ENCODE measurements at regions not wholly inside any gene's neighbourhood (a gene's known extent, or its start where the extent isn't known, plus 50 kb on each side); places are given as distances from the start of the nearest gene placed in this dataset.

DNA sequence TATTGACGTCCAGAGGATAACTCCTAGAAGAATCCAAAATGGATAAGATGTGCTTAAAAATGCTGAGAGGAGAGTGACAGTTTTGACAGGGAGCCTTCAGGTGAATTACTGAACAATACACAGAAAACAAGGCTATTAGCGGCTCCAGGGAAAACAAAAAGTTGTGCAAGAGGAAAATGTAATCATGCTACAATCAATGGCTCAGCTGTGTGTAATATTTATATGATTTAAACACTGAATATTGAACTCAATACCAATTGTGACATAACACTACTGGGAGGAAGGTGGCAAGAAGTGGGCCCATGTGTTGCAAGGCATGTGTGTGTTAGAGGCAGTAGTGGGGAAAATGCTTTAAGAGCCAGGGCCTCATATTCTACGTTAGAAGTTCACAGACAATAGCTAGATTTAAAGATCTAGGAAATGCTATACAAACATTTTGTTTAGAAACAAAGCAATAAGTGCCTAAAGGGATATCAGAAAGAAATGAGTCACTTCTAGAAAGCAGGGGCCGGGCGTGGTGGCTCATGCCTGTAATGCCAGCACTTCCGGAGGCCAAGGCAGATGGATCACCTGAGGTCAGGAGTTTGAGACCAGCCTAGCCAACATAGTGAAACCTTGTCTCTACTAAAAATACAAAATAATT is 253.2 kb upstream of the IRX5 start:
- ATAC-seq (no peak), DNase-seq (ENCODE audit: low spot score in 2 of 2) (no peak)
- Mint-ChIP-seq H3K36me3 (no peaks in the 10 kb centered on the region), H3K27ac (no peak overlapping the region), H3K9me3 (peaks cover 0 to 4% of the 10 kb centered on the region in 2 donors)

DNA sequence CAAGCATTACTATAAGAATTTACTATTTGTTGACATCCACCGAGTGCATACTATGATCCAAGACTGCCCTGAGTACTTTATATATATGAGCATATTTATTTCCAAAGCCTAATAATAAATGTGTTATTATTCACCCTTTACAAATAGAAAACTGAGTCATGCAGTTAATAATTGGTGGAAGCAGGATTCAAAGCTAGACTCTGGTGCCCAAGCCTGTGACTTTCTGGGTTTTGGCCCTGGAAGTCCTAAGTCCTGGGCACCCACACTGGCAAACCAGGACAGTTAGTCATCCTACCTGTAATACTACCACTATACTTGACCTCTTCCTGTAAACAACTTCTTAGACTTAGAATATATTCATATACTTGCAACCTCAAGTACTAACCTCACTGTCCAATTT is 257.4 kb upstream of the IRX5 start:
- DNase-seq (ENCODE audit: low spot score in 2 of 2) = no peak

DNA sequence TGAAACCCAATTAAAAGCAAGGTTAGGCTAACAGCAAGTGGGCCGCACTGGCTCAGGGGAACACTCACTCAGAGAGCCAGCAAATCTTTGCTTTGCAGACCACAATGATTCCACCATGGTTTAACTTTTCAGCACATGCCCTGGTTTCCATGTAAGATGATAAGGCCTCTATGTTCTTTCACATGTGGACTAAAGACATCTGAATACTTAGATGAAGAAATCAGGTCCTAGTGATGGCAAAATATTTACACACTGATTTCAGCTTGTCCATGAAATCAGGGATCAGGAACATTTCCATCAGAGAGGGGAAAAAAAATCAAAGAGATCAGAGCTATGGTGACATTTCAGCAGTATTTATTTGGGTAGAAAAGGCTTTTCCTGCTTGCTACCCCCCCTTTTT is 258.2 kb upstream of the IRX5 start:
- no peak for DNase-seq (ENCODE audit: low spot score in 2 of 2)
- no peak for ATAC-seq
- peaks cover 0 to 9% of the 10 kb centered on the region in 2 donors for H3K9me3 Mint-ChIP-seq
- no peak overlapping the region for H3K27ac Mint-ChIP-seq
- H3K36me3 Mint-ChIP-seq = no peaks in the 10 kb centered on the region

More for the DNA sequence above, 257.4 kb upstream of the IRX5 start:
- no peak overlapping the region for H3K27ac Mint-ChIP-seq
- H3K9me3 Mint-ChIP-seq = peaks cover 0 to 9% of the 10 kb centered on the region in 2 donors
- H3K36me3 Mint-ChIP-seq = no peaks in the 10 kb centered on the region
- no peak for ATAC-seq

DNA sequence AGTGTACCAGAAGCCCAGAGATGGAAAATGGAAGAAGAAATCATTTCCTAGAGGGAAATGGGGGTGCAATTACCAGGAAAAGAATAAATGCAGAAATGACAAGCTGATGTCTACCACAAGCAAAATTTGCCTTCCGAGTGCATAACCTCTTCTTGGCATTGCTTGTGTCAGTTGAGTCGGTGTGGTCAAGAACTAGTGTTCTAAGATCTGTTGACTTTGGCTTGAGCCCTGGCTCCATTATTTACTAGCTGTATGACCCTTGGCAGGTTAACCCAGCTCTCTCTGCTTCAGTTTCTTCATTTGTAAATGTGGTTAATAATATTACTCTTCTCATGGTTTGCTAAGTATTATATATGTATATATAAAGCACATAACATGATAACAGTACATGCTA is 273.0 kb upstream of the IRX5 start:
- no peak for DNase-seq (ENCODE audit: low spot score in 2 of 2)
- Mint-ChIP-seq H3K9me3 (peaks cover 1 to 11% of the 10 kb centered on the region in 2 donors), H3K27ac (no peak overlapping the region), H3K36me3 (peaks cover 0 to 24% of the 10 kb centered on the region in 2 donors)
- ATAC-seq = no peak

DNA sequence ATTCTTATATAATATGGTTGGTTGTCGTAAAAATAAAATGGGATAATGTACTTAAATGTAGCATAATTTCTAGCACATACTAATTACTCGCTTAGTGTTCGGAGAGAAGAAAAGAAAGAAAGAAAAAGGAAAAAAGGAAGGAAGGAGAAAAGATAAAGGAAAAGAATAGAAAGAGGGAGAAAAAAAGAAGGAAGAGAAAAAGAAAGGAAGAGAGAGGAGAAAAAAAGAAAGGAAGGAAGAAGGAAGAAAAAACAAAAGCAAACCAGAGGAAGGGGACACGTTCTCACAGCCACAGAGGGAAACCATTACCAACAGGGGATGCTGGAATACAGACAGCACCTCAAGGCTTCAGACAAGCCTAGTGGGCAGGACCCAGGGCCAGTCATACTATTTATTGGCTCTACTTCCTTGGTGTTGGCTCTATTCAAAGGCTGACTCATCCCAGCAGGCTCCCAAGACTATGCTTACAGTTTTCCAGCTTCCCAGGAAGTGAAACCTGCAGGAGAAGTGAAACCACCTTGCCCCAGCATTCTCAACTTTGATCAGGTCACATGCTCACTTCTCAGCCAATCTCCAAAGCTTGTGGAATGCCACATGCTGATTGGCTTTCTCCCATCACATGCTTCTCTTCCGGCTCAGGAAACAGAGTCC is 273.5 kb upstream of the IRX5 start:
- H3K9me3 Mint-ChIP-seq = peaks cover 0 to 8% of the 10 kb centered on the region in 2 donors
- no peak for DNase-seq (ENCODE audit: low spot score in 2 of 2)
- ATAC-seq = no peak
- peaks cover 0 to 19% of the 10 kb centered on the region in 2 donors for H3K36me3 Mint-ChIP-seq
- no peak overlapping the region for H3K27ac Mint-ChIP-seq

DNA sequence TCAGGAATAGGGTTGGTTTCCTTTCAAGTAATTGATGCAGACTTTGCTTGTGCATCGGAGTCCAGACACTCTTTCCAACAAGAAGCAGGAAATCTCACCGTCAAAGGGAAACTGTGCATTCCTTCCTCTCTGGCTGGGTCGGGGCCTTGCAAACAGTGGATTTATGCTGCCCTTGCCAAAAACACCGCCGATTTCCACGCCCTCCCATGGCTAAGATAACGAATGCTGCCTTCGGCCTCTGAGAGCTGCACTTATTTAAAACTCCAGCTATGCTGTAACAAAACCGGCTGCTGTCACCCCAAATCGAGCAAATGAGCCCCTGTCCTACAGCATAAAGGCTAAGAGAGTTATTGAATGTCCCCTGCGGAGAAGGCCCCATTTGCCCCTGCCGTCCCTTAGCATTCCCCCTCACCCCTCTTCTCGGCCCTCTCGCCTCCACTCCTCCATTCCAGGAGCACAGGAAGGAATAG is 275.5 kb upstream of the IRX5 start:
- no peak for ATAC-seq
- Mint-ChIP-seq H3K36me3 (peaks cover 0 to 14% of the 10 kb centered on the region in 2 donors), H3K9me3 (peaks cover 0 to 12% of the 10 kb centered on the region in 2 donors), H3K27ac (no peak overlapping the region)
- no peak for DNase-seq (ENCODE audit: low spot score in 2 of 2)

DNA sequence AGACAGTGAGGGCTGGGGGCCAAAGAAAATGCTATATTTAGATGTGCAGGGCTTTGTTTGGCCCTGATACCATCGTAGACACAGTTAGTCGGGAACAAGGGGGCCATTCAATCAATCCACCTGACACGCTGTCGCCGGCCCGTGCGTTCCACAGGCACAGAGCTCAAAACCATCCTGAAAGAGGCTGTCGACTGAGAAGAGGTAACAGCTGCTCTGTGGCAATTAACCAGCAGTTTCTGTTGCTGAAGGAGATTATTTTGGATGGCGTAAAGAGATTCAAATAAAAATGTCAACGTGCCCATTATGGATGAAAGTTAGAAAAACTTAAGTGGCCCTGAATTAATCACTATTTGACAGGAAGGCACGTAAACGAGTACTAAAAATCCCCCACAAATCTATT is 276.2 kb upstream of the IRX5 start:
- peaks cover 0 to 12% of the 10 kb centered on the region in 2 donors for H3K9me3 Mint-ChIP-seq
- peaks cover 0 to 14% of the 10 kb centered on the region in 2 donors for H3K36me3 Mint-ChIP-seq
- DNase-seq (ENCODE audit: low spot score in 2 of 2) (no peak), ATAC-seq (no peak)
- no peak overlapping the region for H3K27ac Mint-ChIP-seq

DNA sequence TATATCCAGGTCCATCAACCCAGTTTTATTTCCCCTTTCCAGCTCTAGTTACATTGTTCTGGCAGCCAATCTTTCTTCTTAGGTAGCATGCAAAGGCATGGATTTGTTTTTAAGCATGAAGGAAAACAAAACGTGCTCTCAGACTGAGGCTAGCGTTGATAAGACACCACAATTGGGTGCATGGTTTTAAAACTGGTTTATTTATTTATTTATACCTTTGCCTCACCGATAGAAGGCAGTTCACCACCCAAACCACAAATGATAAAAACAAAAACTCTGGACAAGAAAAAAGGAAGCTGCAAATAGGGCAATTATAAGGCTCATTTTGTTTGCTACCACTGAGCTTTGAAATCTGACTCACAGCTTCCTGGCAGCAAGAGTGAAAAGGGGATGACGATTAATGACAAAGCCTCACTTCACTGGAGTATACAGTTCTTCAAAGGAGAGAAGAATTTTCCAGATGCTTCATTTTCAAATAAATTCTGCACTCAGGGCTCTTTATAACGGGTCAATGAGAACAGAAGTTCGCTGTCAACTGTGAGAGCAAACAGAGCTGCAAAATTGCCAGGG is 278.4 kb upstream of the IRX5 start:
- ATAC-seq (no peak), DNase-seq (ENCODE audit: low spot score in 2 of 2) (no peak)
- peaks cover 0 to 14% of the 10 kb centered on the region in 2 donors for H3K36me3 Mint-ChIP-seq
- peaks cover 0 to 12% of the 10 kb centered on the region in 2 donors for H3K9me3 Mint-ChIP-seq
- no peak overlapping the region for H3K27ac Mint-ChIP-seq

DNA sequence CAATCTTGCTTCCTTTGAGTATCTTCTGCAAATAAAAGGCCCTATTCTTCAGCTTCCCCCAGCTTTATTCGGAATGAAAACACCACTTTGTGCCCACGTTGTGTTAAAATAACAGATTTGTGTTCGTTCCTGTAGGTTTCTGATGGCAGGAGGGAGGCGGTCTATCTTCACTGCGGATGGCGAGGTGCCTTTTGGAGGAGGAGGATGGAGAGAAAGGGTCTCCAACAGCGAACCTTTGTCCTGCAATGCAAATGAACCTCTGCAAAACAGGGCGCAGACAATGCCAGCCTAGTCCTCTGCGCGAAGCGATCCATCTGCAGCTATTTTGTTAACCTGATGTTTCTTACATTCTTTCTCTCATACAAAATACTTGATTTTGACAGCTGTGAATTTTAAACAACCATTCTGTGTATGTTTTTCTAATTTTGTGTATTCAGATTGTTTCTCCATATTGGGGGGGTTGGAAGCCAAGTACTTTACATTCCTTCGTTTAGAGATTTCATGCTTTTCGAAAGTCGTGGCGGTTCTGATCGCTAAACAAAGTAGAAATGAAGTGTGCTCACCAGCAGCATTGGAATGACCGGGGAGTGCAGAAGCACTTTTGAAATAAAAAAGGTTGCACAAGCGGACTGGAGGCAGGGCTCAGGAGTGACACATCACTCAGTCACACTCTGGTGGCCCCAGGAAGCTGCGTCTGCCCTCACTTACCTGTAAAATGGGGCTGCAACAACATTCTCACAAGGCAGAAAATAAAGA is 279.0 kb upstream of the IRX5 start:
- ATAC-seq (no peak), DNase-seq (ENCODE audit: low spot score in 2 of 2) (no peak)
- Mint-ChIP-seq H3K27ac (no peak overlapping the region), H3K9me3 (peaks cover 0 to 8% of the 10 kb centered on the region in 2 donors), H3K36me3 (peaks cover 0 to 7% of the 10 kb centered on the region in 2 donors)

DNA sequence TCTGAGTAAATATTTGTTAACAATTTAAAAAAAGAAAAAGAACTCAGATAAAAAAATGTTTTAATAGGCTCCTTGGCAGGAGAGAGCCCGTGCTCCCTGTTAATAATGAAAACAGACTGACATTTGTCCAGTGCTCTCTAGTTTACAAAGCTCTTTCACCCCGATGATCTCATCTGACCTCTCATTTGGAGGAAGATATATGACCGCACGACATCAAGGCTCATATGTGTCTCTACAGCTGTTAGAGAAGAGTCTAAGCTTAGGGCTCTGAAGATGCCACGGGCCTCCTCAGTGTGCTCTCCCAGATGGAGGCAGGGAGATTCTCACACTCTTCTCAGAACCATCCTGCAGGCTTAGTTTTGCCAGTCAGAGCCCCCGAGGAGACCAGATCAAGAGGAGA is 280.8 kb upstream of the IRX5 start:
- Mint-ChIP-seq H3K9me3 (peaks cover 0 to 8% of the 10 kb centered on the region in 2 donors), H3K36me3 (peaks cover 0 to 7% of the 10 kb centered on the region in 2 donors), H3K27ac (no peak overlapping the region)
- DNase-seq (ENCODE audit: low spot score in 2 of 2) (no peak), ATAC-seq (no peak)

DNA sequence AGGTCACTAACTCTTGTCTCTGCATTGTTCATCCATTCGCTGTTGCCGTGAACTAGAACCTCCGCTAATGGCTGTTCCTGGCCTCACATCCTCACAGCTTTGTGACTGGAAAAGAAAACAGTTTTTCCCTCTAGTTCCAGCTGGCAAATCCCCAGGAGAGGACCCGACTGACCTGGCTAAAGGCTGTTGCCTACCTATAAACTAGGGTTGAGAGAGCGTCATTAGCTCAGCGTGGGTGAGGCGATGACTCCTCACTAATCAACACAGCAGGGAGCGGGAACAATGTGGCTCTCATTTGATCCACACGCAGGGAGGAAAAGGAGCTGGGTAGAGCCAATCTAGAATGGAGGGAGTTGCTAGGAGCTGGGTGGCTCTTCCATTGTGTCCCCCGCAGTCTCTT is 282.1 kb upstream of the IRX5 start:
- DNase-seq (ENCODE audit: low spot score in 2 of 2) (no peak), ATAC-seq (no peak)
- Mint-ChIP-seq H3K27ac (no peak overlapping the region), H3K9me3 (peaks cover 0 to 7% of the 10 kb centered on the region in 2 donors), H3K36me3 (peaks cover 0 to under 1% of the 10 kb centered on the region in 2 donors)

DNA sequence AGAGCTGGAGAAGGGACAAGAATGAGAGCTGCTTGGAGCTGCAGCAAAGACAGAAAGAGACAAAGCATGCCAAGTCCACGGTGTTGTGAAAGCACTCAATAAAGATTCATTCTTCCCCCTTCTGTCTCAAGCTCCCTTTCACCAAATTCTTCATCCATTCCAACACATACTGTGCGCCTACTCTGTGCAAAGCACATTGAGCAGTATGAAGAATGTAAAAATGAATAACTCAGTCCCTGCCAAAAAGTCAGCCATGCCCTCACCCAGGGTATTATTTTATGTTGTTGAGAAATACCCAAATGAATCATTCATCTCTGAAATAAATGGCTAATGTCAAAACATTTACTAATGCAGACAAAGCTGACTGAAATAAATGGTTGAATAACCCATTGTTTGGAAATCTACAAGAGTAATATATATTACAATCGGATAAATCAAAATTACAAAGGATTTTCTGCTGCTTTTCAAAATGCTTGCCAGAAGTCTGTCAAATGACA is 282.9 kb upstream of the IRX5 start:
- H3K27ac Mint-ChIP-seq = no peak overlapping the region
- ATAC-seq = no peak
- peaks cover 0 to 7% of the 10 kb centered on the region in 2 donors for H3K9me3 Mint-ChIP-seq
- H3K36me3 Mint-ChIP-seq = no peaks in the 10 kb centered on the region
- DNase-seq (ENCODE audit: low spot score in 2 of 2) = no peak

DNA sequence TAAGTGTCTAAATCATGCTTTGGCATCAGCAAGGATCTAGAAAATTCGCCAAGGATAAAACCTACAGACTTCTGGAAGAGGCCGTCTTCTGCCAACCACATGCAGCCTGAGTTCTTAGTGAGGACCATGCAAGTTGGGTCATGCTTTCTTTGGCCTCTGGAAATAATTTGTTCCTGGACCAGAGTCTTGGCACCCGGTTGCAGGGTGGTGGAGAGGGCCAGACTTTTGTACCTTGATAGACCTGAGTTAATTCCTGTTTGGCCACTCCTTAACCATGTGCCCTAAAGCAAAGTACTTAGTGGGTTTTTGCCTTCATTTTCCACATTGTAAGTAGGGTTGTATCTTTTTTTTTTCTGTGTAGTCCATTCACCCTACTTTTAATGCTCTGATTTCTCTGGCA is 283.4 kb upstream of the IRX5 start:
- no peak for DNase-seq (ENCODE audit: low spot score in 2 of 2)
- H3K27ac Mint-ChIP-seq = no peak overlapping the region
- peaks cover 0 to 8% of the 10 kb centered on the region in 2 donors for H3K9me3 Mint-ChIP-seq
- H3K36me3 Mint-ChIP-seq = no peaks in the 10 kb centered on the region
- ATAC-seq = no peak

DNA sequence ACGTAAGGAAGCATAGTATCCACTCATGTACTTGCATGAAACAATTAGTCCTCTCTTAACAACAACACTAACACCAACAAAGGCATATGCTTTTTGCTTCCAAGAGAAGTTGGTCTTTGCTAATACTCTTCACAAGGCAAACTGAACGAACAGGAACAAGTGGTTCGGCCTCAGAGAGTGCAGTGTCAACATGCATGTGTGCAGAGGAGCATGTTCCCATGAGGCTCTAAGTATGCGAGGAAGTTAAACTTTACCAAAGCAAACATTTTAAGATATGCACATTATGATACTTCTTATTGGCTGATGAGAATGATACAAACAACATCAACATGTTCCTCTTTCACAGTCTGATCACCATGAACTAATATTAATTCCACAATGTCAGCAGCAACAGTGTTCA is 285.3 kb upstream of the IRX5 start:
- no peaks in the 10 kb centered on the region for H3K36me3 Mint-ChIP-seq
- no peak for ATAC-seq
- no peak for DNase-seq (ENCODE audit: low spot score in 2 of 2)
- no peak overlapping the region for H3K27ac Mint-ChIP-seq
- H3K9me3 Mint-ChIP-seq = peaks cover 0 to 3% of the 10 kb centered on the region in 2 donors

DNA sequence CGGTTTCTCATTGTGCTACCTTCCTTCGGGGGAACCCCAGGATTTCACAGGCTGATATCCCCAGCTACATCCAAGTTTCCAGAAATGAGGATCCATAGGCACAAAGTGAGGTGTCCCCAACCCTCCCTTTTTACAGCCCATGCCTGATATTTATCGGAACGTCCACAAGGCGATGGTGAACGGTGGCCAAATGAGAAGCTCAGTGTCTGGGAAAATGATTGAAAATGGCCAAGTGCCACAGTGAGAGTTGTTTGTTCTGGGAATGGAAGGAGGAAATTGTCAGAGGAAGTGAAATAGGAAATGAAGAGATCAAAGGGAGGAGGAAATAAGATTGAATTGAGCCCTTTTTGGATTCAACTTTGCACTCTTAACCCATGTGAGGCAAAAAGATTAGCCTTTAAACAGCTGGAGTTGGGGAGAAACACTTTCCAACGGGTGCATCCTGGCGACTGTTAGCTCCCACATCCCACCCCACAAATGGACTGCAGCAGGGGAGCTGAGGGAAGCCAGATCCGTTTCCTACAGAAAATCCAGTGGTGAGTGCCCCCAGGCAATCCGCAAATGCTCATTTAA is 294.4 kb upstream of the IRX5 start:
- no peak overlapping the region for H3K27ac Mint-ChIP-seq
- DNase-seq (ENCODE audit: low spot score in 2 of 2) = no peak
- peaks cover 0 to 4% of the 10 kb centered on the region in 2 donors for H3K36me3 Mint-ChIP-seq

DNA sequence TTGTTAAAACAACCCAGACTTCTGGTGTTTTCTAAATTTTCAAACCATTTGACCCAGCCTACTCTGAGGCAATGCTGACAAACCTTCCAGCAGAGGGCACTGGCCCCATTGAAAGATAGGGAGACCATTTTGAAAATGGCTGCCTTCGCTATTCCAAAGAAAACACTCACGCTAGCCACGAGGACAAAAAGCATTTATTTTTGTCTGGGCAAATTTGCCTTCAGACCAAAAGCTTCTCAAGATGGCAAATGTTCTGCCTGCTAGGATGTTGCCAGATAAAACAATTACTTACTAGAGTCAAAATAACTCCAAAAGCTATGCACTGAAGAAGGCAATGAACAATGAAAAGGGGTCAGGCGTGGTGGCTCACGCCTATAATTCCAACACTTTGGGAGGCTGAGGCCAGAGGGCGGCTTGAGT is 296.7 kb upstream of the IRX5 start:
- Mint-ChIP-seq H3K27ac (no peak overlapping the region), H3K36me3 (peaks cover 0 to 4% of the 10 kb centered on the region in 2 donors), H3K9me3 (peaks cover 3 to 16% of the 10 kb centered on the region in 2 donors)
- ATAC-seq (no peak), DNase-seq (ENCODE audit: low spot score in 2 of 2) (no peak)

More for the DNA sequence above, 294.4 kb upstream of the IRX5 start:
- H3K9me3 Mint-ChIP-seq = peaks cover 0 to 8% of the 10 kb centered on the region in 2 donors
- no peak for ATAC-seq

All from activated naive CD4-positive, alpha-beta T cell treated with anti-CD3 and anti-CD28 coated beads, Interleukin-2, amount 50 U/mL, for 72 hours (primary cell).